K562 (cell line): ENCODE measurements at regions not wholly inside any gene's neighbourhood (a gene's known extent, or its start where the extent isn't known, plus 50 kb on each side); places are given as distances from the start of the nearest gene placed in this dataset.

Source experiments
- ATAC-seq: fragments of 200-7000 bp; cut with Tn5 transposase; 3 replicates; pipeline ENCODE4 v1.9.1; 2020; ENCODE audit warnings: moderate library complexity
- BruUV-seq: library from RNA; stranded (reverse); fragments of 400-500 nt; replicated peaks from 2 replicates; lab custom pipeline; 2021; lab: Mats Ljungman, UMichigan
- CTCF ChIA-PET: fragments of 300-600 bp; formaldehyde crosslinking; extraction: SDS; loops from one replicate; lab custom pipeline; 2021; ENCODE audit warnings: low intra/inter-chr PET ratio; lab: Yijun Ruan, JAX
- POLR2A ChIA-PET: fragments of 300-600, 350-650 bp; sonication (Branson Sonifier 250); formaldehyde crosslinking; extraction: SDS; loops from one replicate; lab custom pipeline; 2021; ENCODE audit warnings: antibody characterized with exemption, inconsistent platforms; lab: Yijun Ruan, JAX
- DNase-seq, 4 experiments: peaks; one replicate each; pipeline versions ENCODE4 v3.0.0 to v3.0.0-alpha.2; 2011 to 2018; ENCODE audit warnings: low spot score in 3 of 4, mixed read lengths in 3 of 4; ENCODE audit errors: extremely low read depth in 1 of 4
- FAIRE-seq: peaks from 2 replicates; lab custom pipeline; 2011; peaks lifted over from hg19 to GRCh38; lab: Jason Lieb, UNC
- H2AFZ ChIP-seq: 2 replicates; pipeline ENCODE4 v1.6.0; 2011; ENCODE audit warnings: low read depth, low read length, control low read depth, inconsistent platforms
- H3K27ac ChIP-seq: fragments of 200-600 bp; 3 replicates; pipeline ENCODE4 v1.8.0; 2011; ENCODE audit warnings: low read depth, mild to moderate bottlenecking, control low read depth, inconsistent platforms, low read length, moderate library complexity, mixed read lengths; ENCODE audit errors: extremely low read depth
- H3K27me3 ChIP-seq, 2 experiments: fragments of 300-600 bp in 1 of 2; 2 replicates in 1 of 2; 3 replicates in 1 of 2; pipeline versions ENCODE4 v1.6.0 to v1.8.0; 2011; ENCODE audit warnings: inconsistent platforms in 2 of 2, low read length in 2 of 2, mild to moderate bottlenecking in 1 of 2, mixed read lengths in 1 of 2, moderate library complexity in 1 of 2; ENCODE audit not compliant: control insufficient read depth in 2 of 2, insufficient read depth in 2 of 2
- H3K36me3 ChIP-seq: fragments of 300-600 bp; 3 replicates; pipeline ENCODE4 v1.8.0; 2011; ENCODE audit warnings: mild to moderate bottlenecking, low read length, inconsistent platforms; ENCODE audit not compliant: control insufficient read depth, insufficient read depth
- H3K4me1 ChIP-seq, 2 experiments: fragments of 200-600 bp in 1 of 2; replicated peaks in 1 of 2; 2 replicates in 1 of 2; 3 replicates in 1 of 2; pipeline versions ENCODE4 v1.5.1 to v1.8.0; 2011; ENCODE audit warnings: inconsistent platforms in 2 of 2, low read length in 2 of 2, mild to moderate bottlenecking in 1 of 2, mixed read lengths in 1 of 2, moderate library complexity in 1 of 2; ENCODE audit not compliant: control insufficient read depth in 2 of 2, insufficient read depth in 2 of 2
- H3K4me2 ChIP-seq: 2 replicates; pipeline ENCODE4 v1.6.1; 2011; ENCODE audit warnings: low read length, control low read depth, inconsistent platforms, mixed read lengths; ENCODE audit not compliant: insufficient read depth
- H3K4me3 ChIP-seq: fragments of 200-600 bp; sonication (generic), shearing (Covaris generic); 2 replicates; pipeline ENCODE4 v1.5.1; 2016; ENCODE audit warnings: control low read depth, inconsistent platforms
- H3K79me2 ChIP-seq: fragments of 200-600 bp; 3 replicates; pipeline ENCODE4 v1.8.0; 2011; ENCODE audit warnings: low read length, inconsistent platforms; ENCODE audit not compliant: control insufficient read depth, insufficient read depth
- H3K9ac ChIP-seq, 2 experiments: 2 replicates each; pipeline versions ENCODE4 v1.6.0 to v1.6.1; 2011; ENCODE audit warnings: low read depth in 2 of 2, low read length in 2 of 2, control low read depth in 1 of 2, inconsistent platforms in 1 of 2, mild to moderate bottlenecking in 1 of 2, mixed read lengths in 1 of 2; ENCODE audit not compliant: insufficient read depth in 1 of 2
- H3K9me1 ChIP-seq: one replicate; pipeline ENCODE4 v1.6.0; 2011; ENCODE audit warnings: inconsistent platforms, mild to moderate bottlenecking, low read length, moderate library complexity; ENCODE audit not compliant: control insufficient read depth, insufficient read depth
- H3K9me3 ChIP-seq: replicated peaks from 2 replicates; pipeline ENCODE4 v1.5.1; 2011; ENCODE audit warnings: low read depth, low read length, inconsistent platforms; ENCODE audit not compliant: control insufficient read depth, insufficient read depth
- H4K20me1 ChIP-seq: replicated peaks from 2 replicates; pipeline ENCODE4 v1.6.1; 2011; ENCODE audit warnings: low read length, inconsistent platforms, mixed read lengths; ENCODE audit not compliant: control insufficient read depth, insufficient read depth
- CHD2 ChIP-seq: IDR thresholded peaks from 2 replicates; pipeline ENCODE4 v1.6.1; 2011; ENCODE audit warnings: low read depth, low read length
- CUX1 ChIP-seq: fragments of 200-800 bp; sonication (Bioruptor generic); IDR thresholded peaks from 2 replicates; pipeline ENCODE4 v1.6.1; 2016; ENCODE audit warnings: missing genetic modification characterization, missing compliant biosample characterization
- ZBTB5 ChIP-seq: fragments of 450-650 bp; IDR thresholded peaks from 2 replicates; pipeline ENCODE4 v1.6.1; 2017; ENCODE audit warnings: antibody characterized with exemption
- WGBS: fragments of 100-300 bp; shearing (Covaris generic); methylation state at CpG from one replicate; pipeline ENCODE4 v1.1.6; 2016; ENCODE audit warnings: low coverage, mixed read lengths; ENCODE audit not compliant: insufficient coverage; ENCODE audit errors: missing lambda C conversion rate; 5-methylcytosine and 5-hydroxymethylcytosine counted together
- in situ Hi-C: fragments of 300-500 bp; cut with MboI; formaldehyde crosslinking; loops from 4 replicates; pipeline ENCODE4 v1.15.0; 2018; ENCODE audit warnings: inconsistent platforms, mixed read lengths
- intact Hi-C: fragments of 100-400 bp; cut with micrococcal nuclease; formaldehyde crosslinking; loops from 2 replicates; pipeline ENCODE4 v1.14.2; 2022

GRCh38 chr2:45178854-45179253, 169.6 kb upstream of the SIX2 start:
- no TSS peak for BruUV-seq
- WGBS: 0% methylated on average over 2 of the region's 2 CpGs
- TF ChIP-seq ZBTB5: no peak
- TF ChIP-seq CUX1 (CRISPR knock-in tag): no peak
- TF ChIP-seq CHD2: no peak
- no peak for DNase-seq
- no peaks in the 10 kb centered on the region for H3K9me1 ChIP-seq
- in situ Hi-C loops: no loop called here
- no peaks in the 10 kb centered on the region; the same call in 1 of the 2 replicates for H4K20me1 ChIP-seq
- H3K4me1 ChIP-seq: no peaks in the 10 kb centered on the region
- no peak overlapping the region for H3K4me3 ChIP-seq
- H3K9me3 ChIP-seq: no peaks in the 10 kb centered on the region
- H2AFZ ChIP-seq: no peak overlapping the region
- CTCF ChIA-PET: no interaction called here
- no peak overlapping the region for H3K9ac ChIP-seq
- POLR2A ChIA-PET: no interaction called here
- intact Hi-C loops: no loop called here
- no peak for FAIRE-seq
- peaks cover 0 to 6% of the 10 kb centered on the region in 2 experiments; a peak in 1 of 5 replicates for H3K27me3 ChIP-seq
- no peak overlapping the region for H3K4me2 ChIP-seq
- H3K79me2 ChIP-seq: no peaks in the 10 kb centered on the region
- no peaks in the 10 kb centered on the region for H3K36me3 ChIP-seq
- H3K27ac ChIP-seq: no peak overlapping the region
- no peak for ATAC-seq
